Upper lobe of right lung (tissue), 1 donor: ENCODE measurements at regions not wholly inside any gene's neighbourhood (a gene's known extent, or its start where the extent isn't known, plus 50 kb on each side); places are given as distances from the start of the nearest gene placed in this dataset.

Experiments used
- ATAC-seq: fragments of 200-7000 bp; cut with Tn5 transposase; one replicate; pipeline ENCODE4 v1.9.1; 2020; ENCODE audit warnings: mild to moderate bottlenecking, moderate library complexity
- DNase-seq: peaks from one replicate; pipeline ENCODE4 v3.0.0-alpha.2; 2020
- H3K27ac ChIP-seq: fragments of 200-600 bp; one replicate; pipeline ENCODE4 v1.8.0; 2022
- H3K27me3 ChIP-seq: fragments of 200-600 bp; one replicate; pipeline ENCODE4 v1.8.0; 2022; ENCODE audit warnings: mild to moderate bottlenecking
- H3K36me3 ChIP-seq: fragments of 200-600 bp; one replicate; pipeline ENCODE4 v1.8.0; 2022
- H3K4me1 ChIP-seq: fragments of 200-600 bp; one replicate; pipeline ENCODE4 v1.8.0; 2022
- H3K4me3 ChIP-seq: fragments of 200-600 bp; one replicate; pipeline ENCODE4 v1.8.0; 2022; ENCODE audit warnings: mild to moderate bottlenecking
- H3K9me3 ChIP-seq: fragments of 200-600 bp; one replicate; pipeline ENCODE4 v1.8.0; 2022
- CTCF ChIP-seq: fragments of 200-600 bp; IDR thresholded peaks from one replicate; pipeline ENCODE4 v1.8.0; 2022; ENCODE audit warnings: antibody characterized with exemption
- intact Hi-C: fragments of 100-400 bp; cut with DNase I; formaldehyde crosslinking; loops from one replicate; pipeline ENCODE4 v1.11.0; 2022
- donor health status: DM: no; HTN: yes; CAD: no; lungs with severe emphysema.

GRCh38 chr6:1100269-1100668 is 211.6 kb upstream of the FOXQ1 start:
- Histone ChIP-seq H3K4me1 (no peaks in the 10 kb centered on the region), H3K27ac (no peak overlapping the region), H3K36me3 (no peaks in the 10 kb centered on the region), H3K27me3 (no peaks in the 10 kb centered on the region), H3K9me3 (no peaks in the 10 kb centered on the region), H3K4me3 (no peak overlapping the region)
- no peak for ATAC-seq
- no peak for DNase-seq
- intact Hi-C loops: no loop called here
- TF ChIP-seq CTCF: no peak

GRCh38 chr6:1099264-1099663 is 212.6 kb upstream of the FOXQ1 start:
- Histone ChIP-seq H3K4me1 (peaks cover 3% of the 10 kb centered on the region), H3K9me3 (no peaks in the 10 kb centered on the region), H3K27me3 (no peaks in the 10 kb centered on the region), H3K27ac (no peak overlapping the region), H3K4me3 (no peak overlapping the region), H3K36me3 (no peaks in the 10 kb centered on the region)
- intact Hi-C loops: no loop called here
- DNase-seq: no peak
- TF ChIP-seq CTCF: no peak
- no peak for ATAC-seq

GRCh38 chr6:1096967-1097765 is 214.7 kb upstream of the FOXQ1 start:
- no peak for TF ChIP-seq CTCF
- DNase-seq (no peak), ATAC-seq (no peak)

GRCh38 chr6:1094306-1094705 is 217.6 kb upstream of the FOXQ1 start:
- no peak overlapping the region for H3K27ac ChIP-seq
- TF ChIP-seq CTCF: no peak
- ATAC-seq (no peak), DNase-seq (no peak)
- no peaks in the 10 kb centered on the region for H3K36me3 ChIP-seq
- H3K9me3 ChIP-seq: no peaks in the 10 kb centered on the region
- H3K4me3 ChIP-seq: no peak overlapping the region
- H3K4me1 ChIP-seq: peaks cover 6% of the 10 kb centered on the region
- no peaks in the 10 kb centered on the region for H3K27me3 ChIP-seq
- intact Hi-C loops: no loop called here

More at GRCh38 chr6:1096967-1097765, 214.7 kb upstream of the FOXQ1 start:
- H3K9me3 ChIP-seq: no peaks in the 10 kb centered on the region
- H3K4me1 ChIP-seq: peaks cover 6% of the 10 kb centered on the region
- no peaks in the 10 kb centered on the region for H3K36me3 ChIP-seq
- intact Hi-C loops: no loop called here
- no peak overlapping the region for H3K4me3 ChIP-seq
- no peaks in the 10 kb centered on the region for H3K27me3 ChIP-seq
- H3K27ac ChIP-seq: no peak overlapping the region

GRCh38 chr6:1091900-1092299 is 220.0 kb upstream of the FOXQ1 start:
- Histone ChIP-seq H3K4me3 (no peak overlapping the region), H3K36me3 (no peaks in the 10 kb centered on the region), H3K27me3 (no peaks in the 10 kb centered on the region), H3K4me1 (peaks cover 6% of the 10 kb centered on the region), H3K27ac (no peak overlapping the region), H3K9me3 (no peaks in the 10 kb centered on the region)
- DNase-seq: no peak
- no peak for TF ChIP-seq CTCF
- intact Hi-C loops: no loop called here
- ATAC-seq: no peak
